Chondrocyte (in vitro differentiated cells): ENCODE measurements at regions not wholly inside any gene's neighbourhood (a gene's known extent, or its start where the extent isn't known, plus 50 kb on each side); places are given as distances from the start of the nearest gene placed in this dataset.

ENCODE experiments used
- DNase-seq: peaks from one replicate; pipeline ENCODE4 v3.0.0; 2021; ENCODE audit warnings: mixed read lengths, low spot score
- H3K27ac Mint-ChIP-seq: one replicate; pipeline ENCODE4 v1.8.0; 2021; ENCODE audit warnings: mild to moderate bottlenecking, moderate library complexity, mixed read lengths; ENCODE audit not compliant: unreplicated experiment
- H3K27me3 Mint-ChIP-seq: 2 replicates; pipeline ENCODE4 v1.8.0; 2021; ENCODE audit warnings: low read depth, mixed read lengths
- H3K36me3 Mint-ChIP-seq: 2 replicates; pipeline ENCODE4 v1.8.0; 2021; ENCODE audit warnings: low read depth, mixed read lengths
- H3K4me1 Mint-ChIP-seq: 2 replicates; pipeline ENCODE4 v1.8.0; 2021; ENCODE audit warnings: low read depth, mild to moderate bottlenecking, mixed read lengths
- H3K4me3 Mint-ChIP-seq: one replicate; pipeline ENCODE4 v1.8.0; 2021; ENCODE audit warnings: mild to moderate bottlenecking, moderate library complexity, mixed read lengths; ENCODE audit not compliant: unreplicated experiment
- H3K9me3 Mint-ChIP-seq: 2 replicates; pipeline ENCODE4 v1.8.0; 2021; ENCODE audit warnings: low read depth, mixed read lengths
- CTCF ChIP-seq: fragments of 200-600 bp; sonication (generic); IDR thresholded peaks from 2 replicates; pipeline ENCODE4 v1.5.0; 2021; ENCODE audit warnings: antibody characterized with exemption, mild to moderate bottlenecking, moderate library complexity

GRCh38 chr9:78676623-78677022 lies 379.7 kb downstream of the PSAT1 start:
- no peak for DNase-seq
- H3K27ac Mint-ChIP-seq: no peak overlapping the region
- no peaks in the 10 kb centered on the region for H3K9me3 Mint-ChIP-seq
- peaks cover 20% of the 10 kb centered on the region for H3K4me1 Mint-ChIP-seq
- H3K36me3 Mint-ChIP-seq: no peaks in the 10 kb centered on the region
- no peak overlapping the region for H3K4me3 Mint-ChIP-seq
- TF ChIP-seq CTCF: no peak
- no peaks in the 10 kb centered on the region for H3K27me3 Mint-ChIP-seq

GRCh38 chr9:78677326-78677725 lies 380.4 kb downstream of the PSAT1 start:
- no peak for DNase-seq
- H3K27me3 Mint-ChIP-seq: no peaks in the 10 kb centered on the region
- TF ChIP-seq CTCF: no peak
- H3K27ac Mint-ChIP-seq: no peak overlapping the region
- no peaks in the 10 kb centered on the region for H3K36me3 Mint-ChIP-seq
- no peak overlapping the region for H3K4me3 Mint-ChIP-seq
- H3K9me3 Mint-ChIP-seq: no peaks in the 10 kb centered on the region
- H3K4me1 Mint-ChIP-seq: peaks cover 18% of the 10 kb centered on the region

GRCh38 chr9:78678877-78679276 lies 382.0 kb downstream of the PSAT1 start:
- no peak for DNase-seq
- Mint-ChIP-seq H3K27ac (no peak overlapping the region), H3K9me3 (no peaks in the 10 kb centered on the region), H3K4me1 (peaks cover 19% of the 10 kb centered on the region), H3K36me3 (no peaks in the 10 kb centered on the region), H3K27me3 (no peaks in the 10 kb centered on the region), H3K4me3 (no peak overlapping the region)
- no peak for TF ChIP-seq CTCF

GRCh38 chr9:78680196-78680595 lies 383.3 kb downstream of the PSAT1 start:
- TF ChIP-seq CTCF: no peak
- Mint-ChIP-seq H3K4me1 (peaks cover 19% of the 10 kb centered on the region), H3K36me3 (no peaks in the 10 kb centered on the region), H3K27ac (no peak overlapping the region), H3K9me3 (no peaks in the 10 kb centered on the region), H3K27me3 (no peaks in the 10 kb centered on the region), H3K4me3 (no peak overlapping the region)
- DNase-seq: no peak

- Mint-ChIP-seq H3K9me3 (no peaks in the 10 kb centered on the region), H3K27me3 (no peaks in the 10 kb centered on the region), H3K36me3 (no peaks in the 10 kb centered on the region), H3K4me1 (peaks cover 7% of the 10 kb centered on the region), H3K27ac (no peak overlapping the region), H3K4me3 (no peak overlapping the region)
- no peak for TF ChIP-seq CTCF
- DNase-seq: no peak
Observed at GRCh38 chr9:78682216-78682615, 385.3 kb downstream of the PSAT1 start.
